OCI-LY3 (cell line): ENCODE measurements at regions not wholly inside any gene's neighbourhood (a gene's known extent, or its start where the extent isn't known, plus 50 kb on each side); places are given as distances from the start of the nearest gene placed in this dataset.

Experiments used
- EZH2phosphoT487 ChIP-seq: fragments of 200-600 bp; shearing (Covaris generic); IDR thresholded peaks from 2 replicates; pipeline ENCODE4 v1.6.1; 2018; ENCODE audit warnings: antibody characterized with exemption, mixed run types, low read depth
- TF ChIP-seq, protein P1 (sequence below): fragments of 200-600, 300-600 bp; sonication (generic); IDR thresholded peaks from 2 replicates; pipeline ENCODE4 v1.5.1; 2014; ENCODE audit warnings: antibody characterized with exemption, low read length, low read depth

GRCh38 chr11:60609632-60610031 is 89.8 kb upstream of the MS4A8 start:
- TF ChIP-seq, protein P1, sequence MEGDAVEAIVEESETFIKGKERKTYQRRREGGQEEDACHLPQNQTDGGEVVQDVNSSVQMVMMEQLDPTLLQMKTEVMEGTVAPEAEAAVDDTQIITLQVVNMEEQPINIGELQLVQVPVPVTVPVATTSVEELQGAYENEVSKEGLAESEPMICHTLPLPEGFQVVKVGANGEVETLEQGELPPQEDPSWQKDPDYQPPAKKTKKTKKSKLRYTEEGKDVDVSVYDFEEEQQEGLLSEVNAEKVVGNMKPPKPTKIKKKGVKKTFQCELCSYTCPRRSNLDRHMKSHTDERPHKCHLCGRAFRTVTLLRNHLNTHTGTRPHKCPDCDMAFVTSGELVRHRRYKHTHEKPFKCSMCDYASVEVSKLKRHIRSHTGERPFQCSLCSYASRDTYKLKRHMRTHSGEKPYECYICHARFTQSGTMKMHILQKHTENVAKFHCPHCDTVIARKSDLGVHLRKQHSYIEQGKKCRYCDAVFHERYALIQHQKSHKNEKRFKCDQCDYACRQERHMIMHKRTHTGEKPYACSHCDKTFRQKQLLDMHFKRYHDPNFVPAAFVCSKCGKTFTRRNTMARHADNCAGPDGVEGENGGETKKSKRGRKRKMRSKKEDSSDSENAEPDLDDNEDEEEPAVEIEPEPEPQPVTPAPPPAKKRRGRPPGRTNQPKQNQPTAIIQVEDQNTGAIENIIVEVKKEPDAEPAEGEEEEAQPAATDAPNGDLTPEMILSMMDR: no peak
- TF ChIP-seq EZH2phosphoT487: no peak
